HepG2 (cell line): ENCODE measurements at regions not wholly inside any gene's neighbourhood (a gene's known extent, or its start where the extent isn't known, plus 50 kb on each side); places are given as distances from the start of the nearest gene placed in this dataset.

ENCODE experiments used
- ATAC-seq: fragments of 200-7000 bp; cut with Tn5 transposase; 3 replicates; pipeline ENCODE4 v1.9.1; 2020; ENCODE audit warnings: mild to moderate bottlenecking, moderate library complexity
- BruUV-seq: library from RNA; stranded (reverse); fragments of 400-500 nt; replicated peaks from 2 replicates; lab custom pipeline; 2021; lab: Mats Ljungman, UMichigan
- CTCF ChIA-PET: fragments of 300-600 bp; formaldehyde crosslinking; extraction: SDS; loops from one replicate; lab custom pipeline; 2021; ENCODE audit warnings: low total read pairs, inconsistent platforms, low intra/inter-chr PET ratio; lab: Yijun Ruan, JAX
- POLR2A ChIA-PET: fragments of 350-600 bp; sonication (Branson Sonifier 250); formaldehyde crosslinking; loops from one replicate; lab custom pipeline; 2020; ENCODE audit warnings: antibody characterized with exemption, inconsistent platforms; lab: Yijun Ruan, JAX
- DNase-seq: peaks from one replicate; pipeline ENCODE4 v3.0.0-alpha.2; 2015; ENCODE audit warnings: low spot score
- FAIRE-seq: peaks from 3 replicates; lab custom pipeline; 2011; peaks lifted over from hg19 to GRCh38; lab: Jason Lieb, UNC
- H2AFZ ChIP-seq: one replicate; pipeline ENCODE4 v1.6.1; 2011; ENCODE audit warnings: low read length, inconsistent platforms
- H3K27ac ChIP-seq: fragments of 300-600 bp; 3 replicates; pipeline ENCODE4 v1.8.0; 2011; ENCODE audit warnings: mixed run types, mild to moderate bottlenecking, mixed read lengths, low read length, inconsistent platforms; ENCODE audit not compliant: insufficient read depth; ENCODE audit errors: extremely low read length
- H3K27me3 ChIP-seq, 2 experiments: fragments of 200-600 bp in 1 of 2; 2 replicates in 1 of 2; 3 replicates in 1 of 2; pipeline versions ENCODE4 v1.6.0 to v1.8.0; 2011; ENCODE audit warnings: low read length in 2 of 2, mild to moderate bottlenecking in 2 of 2, moderate library complexity in 2 of 2, inconsistent platforms in 1 of 2; ENCODE audit not compliant: insufficient read depth in 2 of 2, control insufficient read depth in 1 of 2
- H3K36me3 ChIP-seq, 2 experiments: fragments of 200-600 bp in 1 of 2; replicated peaks in 1 of 2; 2 replicates in 1 of 2; 3 replicates in 1 of 2; pipeline versions ENCODE4 v1.5.1 to v1.8.0; 2011; ENCODE audit warnings: low read length in 2 of 2, inconsistent platforms in 1 of 2; ENCODE audit not compliant: insufficient read depth in 2 of 2, control insufficient read depth in 1 of 2
- H3K4me1 ChIP-seq: 2 replicates; pipeline ENCODE4 v1.5.1; 2012; ENCODE audit warnings: low read length, inconsistent platforms; ENCODE audit not compliant: insufficient read depth
- H3K4me2 ChIP-seq: 2 replicates; pipeline ENCODE4 v1.6.0; 2011; ENCODE audit warnings: low read depth, low read length, inconsistent platforms
- H3K4me3 ChIP-seq, 3 experiments: fragments of 200-600 bp in 1 of 3; sonication (generic), shearing (Covaris generic) in 1 of 3; replicated peaks in 1 of 3; 2 replicates each; pipeline ENCODE4 v1.5.1; 2011 to 2016; ENCODE audit warnings: low read length in 3 of 3, inconsistent platforms in 2 of 3, low read depth in 2 of 3, mild to moderate bottlenecking in 2 of 3, control low read depth in 1 of 3, mixed read lengths in 1 of 3; ENCODE audit not compliant: insufficient read depth in 1 of 3
- H3K79me2 ChIP-seq: one replicate; pipeline ENCODE4 v1.6.1; 2011; ENCODE audit warnings: low read length, inconsistent platforms; ENCODE audit not compliant: insufficient read depth
- H3K9ac ChIP-seq: 2 replicates; pipeline ENCODE4 v1.6.0; 2011; ENCODE audit warnings: mild to moderate bottlenecking, low read depth, low read length, inconsistent platforms; ENCODE audit not compliant: insufficient read depth
- H3K9me3 ChIP-seq: 2 replicates; pipeline ENCODE4 v1.5.1; 2012; ENCODE audit warnings: mild to moderate bottlenecking, low read length
- H4K20me1 ChIP-seq: 2 replicates; pipeline ENCODE4 v1.6.0; 2011; ENCODE audit warnings: inconsistent platforms, mild to moderate bottlenecking, low read length, moderate library complexity; ENCODE audit not compliant: insufficient read depth
- MED13 ChIP-seq: sonication (generic); formaldehyde crosslinking; IDR thresholded peaks from 2 replicates; pipeline ENCODE4 v1.5.0; 2020; ENCODE audit warnings: missing genetic modification reagents
- WGBS: methylation state at CpG from one replicate; pipeline ENCODE4 v1.1.6; 2017; ENCODE audit warnings: low lambda C conversion rate; 5-methylcytosine and 5-hydroxymethylcytosine counted together
- in situ Hi-C: cut with HindIII; loops from 2 replicates; pipeline ENCODE4 v1.10.0; 2017; ENCODE audit warnings: low pct_unique_long_range_greater_than_20kb; ENCODE audit not compliant: extremely low pct_ligation_motif_present
- intact Hi-C: fragments of 100-400 bp; cut with micrococcal nuclease; formaldehyde crosslinking; loops from one replicate; pipeline ENCODE4 v1.10.0; 2022; ENCODE audit not compliant: unreplicated experiment

- Histone ChIP-seq H3K27ac (no peak overlapping the region), H4K20me1 (no peaks in the 10 kb centered on the region), H3K4me2 (no peak overlapping the region), H3K4me3 (no peak overlapping the region), H3K36me3 (no peaks in the 10 kb centered on the region), H3K79me2 (no peaks in the 10 kb centered on the region), H3K27me3 (peaks cover 1 to 10% of the 10 kb centered on the region in 2 experiments; a peak in 3 of 5 replicates), H3K9me3 (no peaks in the 10 kb centered on the region), H3K4me1 (peaks cover 36% of the 10 kb centered on the region), H2AFZ (no peak overlapping the region), H3K9ac (no peak overlapping the region)
- ChIA-PET CTCF (no interaction called here), POLR2A (interaction anchor here (1.7 kb wide), 1 partner anchor 20 kb away, joined by 3 read pairs; no protein-coding TSS in a partner anchor)
- BruUV-seq, result no TSS peak
- no peak for TF ChIP-seq MED13 (CRISPR knock-in tag)
- 65% methylated on average over 3 of the region's 3 CpGs for WGBS
- in situ Hi-C loops, result no loop called here
- ATAC-seq (no peak), FAIRE-seq (no peak), DNase-seq (no peak)
- intact Hi-C loops, result no loop called here
Observed at GRCh38 chr18:49648811-49649210, 87.0 kb downstream of the LIPG start.
